Endothelial cell of umbilical vein (primary cell): ENCODE measurements at regions not wholly inside any gene's neighbourhood (a gene's known extent, or its start where the extent isn't known, plus 50 kb on each side); places are given as distances from the start of the nearest gene placed in this dataset.

Source experiments
- BruUV-seq: library from RNA; stranded (reverse); fragments of 400-500 nt; replicated peaks from 2 replicates; lab custom pipeline; 2021; lab: Mats Ljungman, UMichigan
- CTCF ChIA-PET: fragments of 300-600, 350-600 bp; sonication (Branson Sonifier 250); formaldehyde crosslinking; loops from one replicate; lab custom pipeline; 2021; ENCODE audit warnings: antibody characterized with exemption, inconsistent platforms; lab: Charles Lee
- POLR2A ChIA-PET: fragments of 300-600, 350-600 bp; sonication (Branson Sonifier 250); formaldehyde crosslinking; loops from one replicate; lab custom pipeline; 2021; ENCODE audit warnings: antibody characterized with exemption, inconsistent platforms; lab: Charles Lee
- DNase-seq: peaks from one replicate; pipeline ENCODE4 v3.0.0-alpha.2; 2011; ENCODE audit warnings: low read depth, low spot score
- FAIRE-seq: peaks from 2 replicates; lab custom pipeline; 2011; peaks lifted over from hg19 to GRCh38; lab: Jason Lieb, UNC
- H2AFZ ChIP-seq: 2 replicates; pipeline ENCODE4 v1.6.0; 2012; ENCODE audit warnings: low read depth, low read length, control low read depth, inconsistent platforms
- H3K27ac ChIP-seq: 2 replicates; pipeline ENCODE4 v1.5.1; 2011; ENCODE audit warnings: low read depth, mild to moderate bottlenecking, control low read depth, low read length, moderate library complexity; ENCODE audit not compliant: insufficient read depth
- H3K27me3 ChIP-seq, 2 experiments: 2 replicates each; pipeline versions ENCODE4 v1.6.0 to v1.6.1; 2011; ENCODE audit warnings: low read length in 2 of 2, mixed read lengths in 1 of 2; ENCODE audit not compliant: control insufficient read depth in 2 of 2, insufficient read depth in 2 of 2
- H3K36me3 ChIP-seq, 2 experiments: 2 replicates in 1 of 2; 3 replicates in 1 of 2; pipeline ENCODE4 v1.5.1; 2011; ENCODE audit warnings: low read length in 2 of 2, mild to moderate bottlenecking in 1 of 2, moderate library complexity in 1 of 2; ENCODE audit not compliant: control insufficient read depth in 2 of 2, insufficient read depth in 2 of 2; ENCODE audit errors: extremely low read depth in 1 of 2
- H3K4me1 ChIP-seq: 3 replicates; pipeline ENCODE4 v1.5.1; 2011; ENCODE audit warnings: mild to moderate bottlenecking, low read length; ENCODE audit not compliant: control insufficient read depth, insufficient read depth; ENCODE audit errors: extremely low read depth
- H3K4me2 ChIP-seq: 2 replicates; pipeline ENCODE4 v1.6.1; 2011; ENCODE audit warnings: low read length, control low read depth, mixed read lengths; ENCODE audit not compliant: insufficient read depth
- H3K4me3 ChIP-seq, 3 experiments: fragments of 200-600 bp in 1 of 3; sonication (generic), shearing (Covaris generic) in 1 of 3; replicated peaks in 1 of 3; 2 replicates each; pipeline ENCODE4 v1.5.1; 2011 to 2016; ENCODE audit warnings: control low read depth in 3 of 3, low read length in 3 of 3, mild to moderate bottlenecking in 2 of 3, inconsistent platforms in 1 of 3, low read depth in 1 of 3, moderate library complexity in 1 of 3; ENCODE audit not compliant: insufficient read depth in 1 of 3
- H3K79me2 ChIP-seq: 2 replicates; pipeline ENCODE4 v1.6.0; 2012; ENCODE audit warnings: low read length, inconsistent platforms; ENCODE audit not compliant: control insufficient read depth, insufficient read depth
- H3K9ac ChIP-seq: replicated peaks from 2 replicates; pipeline ENCODE3; 2011; ENCODE audit warnings: low read length, control low read depth; ENCODE audit not compliant: insufficient read depth; ENCODE audit errors: extremely low read depth
- H3K9me1 ChIP-seq: replicated peaks from 3 replicates; pipeline ENCODE4 v1.6.0; 2011; ENCODE audit warnings: mild to moderate bottlenecking, low read length; ENCODE audit not compliant: control insufficient read depth, insufficient read depth; ENCODE audit errors: extremely low read depth
- H3K9me3 ChIP-seq: replicated peaks from 2 replicates; pipeline ENCODE4 v1.5.1; 2012; ENCODE audit warnings: low read length, inconsistent platforms; ENCODE audit not compliant: control insufficient read depth, insufficient read depth
- H4K20me1 ChIP-seq: replicated peaks from 2 replicates; pipeline ENCODE3; 2011; ENCODE audit warnings: mild to moderate bottlenecking, low read length; ENCODE audit not compliant: control insufficient read depth, insufficient read depth; ENCODE audit errors: extremely low read depth
- EZH2 ChIP-seq: IDR thresholded peaks from 2 replicates; pipeline ENCODE4 v1.6.1; 2012; ENCODE audit warnings: borderline replicate concordance, low read depth, mild to moderate bottlenecking, moderate library complexity, low read length, inconsistent platforms; ENCODE audit not compliant: severe bottlenecking
- FOS ChIP-seq: IDR thresholded peaks from 2 replicates; pipeline ENCODE4 v1.6.1; 2011; ENCODE audit warnings: mild to moderate bottlenecking, low read length, moderate library complexity, borderline replicate concordance; ENCODE audit not compliant: insufficient read depth
- GATA2 ChIP-seq: IDR thresholded peaks from 2 replicates; pipeline ENCODE4 v1.7.0; 2011; ENCODE audit warnings: low read depth, mild to moderate bottlenecking, moderate library complexity, mixed read lengths, low read length; ENCODE audit not compliant: insufficient read length, insufficient read depth
- JUN ChIP-seq: IDR thresholded peaks from 2 replicates; pipeline ENCODE4 v1.6.1; 2011; ENCODE audit warnings: borderline replicate concordance, low read depth; ENCODE audit not compliant: insufficient read length, insufficient read depth
- MYC ChIP-seq: IDR thresholded peaks from one replicate; pipeline ENCODE4 v1.6.1; 2011; ENCODE audit warnings: mild to moderate bottlenecking, low read depth, low read length
- POLR2A ChIP-seq: IDR thresholded peaks from 2 replicates; pipeline ENCODE4 v1.6.1; 2012; ENCODE audit warnings: low read depth, mild to moderate bottlenecking, control low read depth, low read length
- POLR2AphosphoS5 ChIP-seq: IDR thresholded peaks from 2 replicates; pipeline ENCODE4 v1.6.1; 2012; ENCODE audit warnings: low read depth, mild to moderate bottlenecking, control low read depth, low read length, moderate library complexity; ENCODE audit not compliant: insufficient read depth
- dilution Hi-C: fragments of 300-500 bp; cut with MboI; formaldehyde crosslinking; loops from one replicate; pipeline ENCODE4 v1.15.0; 2019; ENCODE audit warnings: low sequenced_read_pairs; ENCODE audit not compliant: extremely low pct_ligation_motif_present
- intact Hi-C: fragments of 100-400 bp; cut with micrococcal nuclease; formaldehyde crosslinking; loops from one replicate; pipeline ENCODE4 v1.10.0; 2022
- TF ChIP-seq, protein P1 (sequence below), 2 donors: IDR thresholded peaks; 1 replicate in 1 of 2; 2 replicates in 1 of 2; pipeline ENCODE4 v1.5.1; 2011; ENCODE audit warnings: low read length in 2 of 2, mild to moderate bottlenecking in 2 of 2, moderate library complexity in 2 of 2, control low read depth in 1 of 2, inconsistent platforms in 1 of 2, low read depth in 1 of 2; ENCODE audit not compliant: insufficient read depth in 1 of 2; ENCODE audit errors: extremely low read depth in 1 of 2
- TF ChIP-seq, protein P2 (sequence below): IDR thresholded peaks from 2 replicates; pipeline ENCODE4 v1.6.1; 2011; ENCODE audit not compliant: insufficient read depth, insufficient read length

DNA sequence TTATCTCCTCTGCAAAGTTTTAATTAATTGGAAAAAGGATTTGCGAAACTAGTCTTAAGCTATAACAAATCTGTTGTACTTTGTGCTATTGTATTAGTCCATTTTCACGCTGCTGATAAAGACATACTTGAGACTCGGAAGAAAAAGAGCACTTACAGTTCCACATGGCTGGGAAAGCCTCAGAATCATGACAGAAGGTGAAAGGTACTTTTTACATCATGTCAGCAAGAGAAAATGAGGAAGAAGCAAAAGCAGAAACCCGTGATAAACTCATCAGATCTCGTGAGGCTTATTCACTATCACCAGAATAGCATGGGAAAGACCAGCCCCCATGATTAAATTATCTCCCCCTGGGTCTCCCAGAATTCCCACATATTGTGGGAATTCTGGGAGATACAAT is 118.1 kb upstream of the PRKD1 start:
- DNase-seq: no peak
- Histone ChIP-seq H3K4me3 (no peak overlapping the region), H3K27ac (no peak overlapping the region), H3K9me3 (no peaks in the 10 kb centered on the region), H4K20me1 (no peaks in the 10 kb centered on the region), H2AFZ (no peak overlapping the region), H3K4me2 (no peak overlapping the region), H3K9me1 (no peaks in the 10 kb centered on the region), H3K36me3 (no peaks in the 10 kb centered on the region), H3K9ac (no peak overlapping the region), H3K79me2 (no peaks in the 10 kb centered on the region), H3K4me1 (no peaks in the 10 kb centered on the region), H3K27me3 (no peaks in the 10 kb centered on the region)
- no TSS peak for BruUV-seq
- FAIRE-seq: no peak
- CTCF ChIA-PET: no interaction called here
- intact Hi-C loops (no loop called here), dilution Hi-C loops (no loop called here)
- no peak for TF ChIP-seq EZH2
- TF ChIP-seq JUN: no peak
- no peak for TF ChIP-seq GATA2
- no peak for TF ChIP-seq POLR2A
- TF ChIP-seq, protein P1, sequence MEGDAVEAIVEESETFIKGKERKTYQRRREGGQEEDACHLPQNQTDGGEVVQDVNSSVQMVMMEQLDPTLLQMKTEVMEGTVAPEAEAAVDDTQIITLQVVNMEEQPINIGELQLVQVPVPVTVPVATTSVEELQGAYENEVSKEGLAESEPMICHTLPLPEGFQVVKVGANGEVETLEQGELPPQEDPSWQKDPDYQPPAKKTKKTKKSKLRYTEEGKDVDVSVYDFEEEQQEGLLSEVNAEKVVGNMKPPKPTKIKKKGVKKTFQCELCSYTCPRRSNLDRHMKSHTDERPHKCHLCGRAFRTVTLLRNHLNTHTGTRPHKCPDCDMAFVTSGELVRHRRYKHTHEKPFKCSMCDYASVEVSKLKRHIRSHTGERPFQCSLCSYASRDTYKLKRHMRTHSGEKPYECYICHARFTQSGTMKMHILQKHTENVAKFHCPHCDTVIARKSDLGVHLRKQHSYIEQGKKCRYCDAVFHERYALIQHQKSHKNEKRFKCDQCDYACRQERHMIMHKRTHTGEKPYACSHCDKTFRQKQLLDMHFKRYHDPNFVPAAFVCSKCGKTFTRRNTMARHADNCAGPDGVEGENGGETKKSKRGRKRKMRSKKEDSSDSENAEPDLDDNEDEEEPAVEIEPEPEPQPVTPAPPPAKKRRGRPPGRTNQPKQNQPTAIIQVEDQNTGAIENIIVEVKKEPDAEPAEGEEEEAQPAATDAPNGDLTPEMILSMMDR (IDR thresholded peaks at IDR 0.05; ENCODE audit: extremely low read depth in 1 of 2, insufficient read depth in 1 of 2, low read depth in 1 of 2, low read length in 2 of 2): no peak
- no peak for TF ChIP-seq POLR2AphosphoS5
- no peak for TF ChIP-seq FOS
- no peak for TF ChIP-seq MYC
- TF ChIP-seq, protein P2, sequence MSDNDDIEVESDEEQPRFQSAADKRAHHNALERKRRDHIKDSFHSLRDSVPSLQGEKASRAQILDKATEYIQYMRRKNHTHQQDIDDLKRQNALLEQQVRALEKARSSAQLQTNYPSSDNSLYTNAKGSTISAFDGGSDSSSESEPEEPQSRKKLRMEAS: no peak
- POLR2A ChIA-PET: no interaction called here
